IMR-90 (cell line): ENCODE measurements at regions not wholly inside any gene's neighbourhood (a gene's known extent, or its start where the extent isn't known, plus 50 kb on each side); places are given as distances from the start of the nearest gene placed in this dataset.

ENCODE experiments used
- POLR2A ChIP-seq: IDR thresholded peaks from 2 replicates; pipeline ENCODE4 v1.6.1; 2012; ENCODE audit warnings: mild to moderate bottlenecking, low read depth, low read length
- TF ChIP-seq, protein P1 (sequence below): conservative IDR thresholded peaks from 2 replicates; pipeline ENCODE4 v1.5.1; 2012; ENCODE audit warnings: mild to moderate bottlenecking, low read depth, low read length, improper control_type of control experiment

DNA sequence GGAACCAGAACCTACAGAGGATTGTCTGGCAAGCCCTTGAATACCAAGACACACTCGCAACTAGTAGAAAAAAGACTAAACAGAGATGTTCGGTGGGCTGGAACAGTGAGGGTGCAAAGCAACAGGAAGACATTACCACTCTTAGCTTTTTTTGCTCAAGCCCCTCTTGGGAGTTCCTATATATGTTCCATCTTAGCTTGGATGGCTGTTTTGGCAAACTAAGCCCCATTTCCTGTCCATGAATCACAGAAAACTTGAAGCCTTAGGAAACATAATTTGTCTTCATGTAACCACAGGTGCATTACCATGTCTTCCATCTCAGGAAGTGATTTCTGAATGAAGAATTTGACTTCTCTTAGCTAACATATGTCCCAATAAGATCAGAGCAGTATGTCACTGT lies 446.3 kb downstream of the OLFM4 start:
- TF ChIP-seq, protein P1, sequence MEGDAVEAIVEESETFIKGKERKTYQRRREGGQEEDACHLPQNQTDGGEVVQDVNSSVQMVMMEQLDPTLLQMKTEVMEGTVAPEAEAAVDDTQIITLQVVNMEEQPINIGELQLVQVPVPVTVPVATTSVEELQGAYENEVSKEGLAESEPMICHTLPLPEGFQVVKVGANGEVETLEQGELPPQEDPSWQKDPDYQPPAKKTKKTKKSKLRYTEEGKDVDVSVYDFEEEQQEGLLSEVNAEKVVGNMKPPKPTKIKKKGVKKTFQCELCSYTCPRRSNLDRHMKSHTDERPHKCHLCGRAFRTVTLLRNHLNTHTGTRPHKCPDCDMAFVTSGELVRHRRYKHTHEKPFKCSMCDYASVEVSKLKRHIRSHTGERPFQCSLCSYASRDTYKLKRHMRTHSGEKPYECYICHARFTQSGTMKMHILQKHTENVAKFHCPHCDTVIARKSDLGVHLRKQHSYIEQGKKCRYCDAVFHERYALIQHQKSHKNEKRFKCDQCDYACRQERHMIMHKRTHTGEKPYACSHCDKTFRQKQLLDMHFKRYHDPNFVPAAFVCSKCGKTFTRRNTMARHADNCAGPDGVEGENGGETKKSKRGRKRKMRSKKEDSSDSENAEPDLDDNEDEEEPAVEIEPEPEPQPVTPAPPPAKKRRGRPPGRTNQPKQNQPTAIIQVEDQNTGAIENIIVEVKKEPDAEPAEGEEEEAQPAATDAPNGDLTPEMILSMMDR: no peak
- TF ChIP-seq POLR2A: no peak
